Duodenal mucosa (tissue), 2 donors: ENCODE measurements at regions not wholly inside any gene's neighbourhood (a gene's known extent, or its start where the extent isn't known, plus 50 kb on each side); places are given as distances from the start of the nearest gene placed in this dataset.

Source experiments
- H3K27ac ChIP-seq: one replicate; pipeline ENCODE4 v1.7.0; 2013; ENCODE audit warnings: low read depth, low read length
- H3K27me3 ChIP-seq, 2 donors: one replicate each; pipeline ENCODE4 v1.7.0; 2013; ENCODE audit warnings: low read length in 2 of 2, control low read depth in 1 of 2; ENCODE audit not compliant: insufficient read depth in 2 of 2, control insufficient read depth in 1 of 2
- H3K36me3 ChIP-seq, 2 donors: one replicate each; pipeline ENCODE4 v1.7.0; 2013; ENCODE audit warnings: low read length in 2 of 2, control low read depth in 1 of 2; ENCODE audit not compliant: insufficient read depth in 2 of 2, control insufficient read depth in 1 of 2
- H3K4me1 ChIP-seq, 2 donors: one replicate each; pipeline ENCODE4 v1.7.0; 2013; ENCODE audit warnings: low read length in 2 of 2, control low read depth in 1 of 2; ENCODE audit not compliant: insufficient read depth in 2 of 2, control insufficient read depth in 1 of 2
- H3K4me3 ChIP-seq, 2 donors: one replicate each; pipeline ENCODE4 v1.7.0; 2013; ENCODE audit warnings: low read length in 2 of 2, low read depth in 1 of 2
- H3K9ac ChIP-seq, 2 donors: one replicate each; pipeline ENCODE4 v1.7.0; 2013; ENCODE audit warnings: low read length in 2 of 2, low read depth in 1 of 2
- H3K9me3 ChIP-seq, 2 donors: one replicate each; pipeline ENCODE4 v1.7.0; 2013; ENCODE audit warnings: low read length in 2 of 2, control low read depth in 1 of 2; ENCODE audit not compliant: control insufficient read depth in 1 of 2

DNA sequence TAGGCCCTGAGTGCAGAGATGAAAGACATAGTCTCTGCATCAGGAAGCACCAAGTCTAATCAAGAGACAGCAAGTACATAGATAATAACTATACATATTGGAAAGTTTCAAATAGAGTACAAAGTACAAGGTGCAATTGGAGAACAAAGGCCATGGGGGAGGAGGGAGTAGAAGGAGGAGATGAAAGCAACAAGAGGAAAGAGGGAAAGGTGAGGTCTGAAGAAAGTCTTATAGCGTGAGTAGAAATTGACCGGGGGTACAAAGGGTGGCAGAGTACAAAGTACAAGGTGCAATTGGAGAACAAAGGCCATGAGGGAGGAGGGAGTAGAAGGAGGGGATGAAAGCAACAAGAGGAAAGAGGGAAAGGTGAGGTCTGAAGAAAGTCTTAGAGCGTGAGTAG, 244.2 kb upstream of the JUN start:
- H3K36me3 ChIP-seq = no peaks in the 10 kb centered on the region
- no peaks in the 10 kb centered on the region for H3K27me3 ChIP-seq
- H3K4me1 ChIP-seq = peaks cover 13 to 21% of the 10 kb centered on the region in 2 donors
- H3K27ac ChIP-seq = no peak overlapping the region
- H3K9ac ChIP-seq = no peak overlapping the region
- H3K4me3 ChIP-seq = no peak overlapping the region
- no peaks in the 10 kb centered on the region for H3K9me3 ChIP-seq

DNA sequence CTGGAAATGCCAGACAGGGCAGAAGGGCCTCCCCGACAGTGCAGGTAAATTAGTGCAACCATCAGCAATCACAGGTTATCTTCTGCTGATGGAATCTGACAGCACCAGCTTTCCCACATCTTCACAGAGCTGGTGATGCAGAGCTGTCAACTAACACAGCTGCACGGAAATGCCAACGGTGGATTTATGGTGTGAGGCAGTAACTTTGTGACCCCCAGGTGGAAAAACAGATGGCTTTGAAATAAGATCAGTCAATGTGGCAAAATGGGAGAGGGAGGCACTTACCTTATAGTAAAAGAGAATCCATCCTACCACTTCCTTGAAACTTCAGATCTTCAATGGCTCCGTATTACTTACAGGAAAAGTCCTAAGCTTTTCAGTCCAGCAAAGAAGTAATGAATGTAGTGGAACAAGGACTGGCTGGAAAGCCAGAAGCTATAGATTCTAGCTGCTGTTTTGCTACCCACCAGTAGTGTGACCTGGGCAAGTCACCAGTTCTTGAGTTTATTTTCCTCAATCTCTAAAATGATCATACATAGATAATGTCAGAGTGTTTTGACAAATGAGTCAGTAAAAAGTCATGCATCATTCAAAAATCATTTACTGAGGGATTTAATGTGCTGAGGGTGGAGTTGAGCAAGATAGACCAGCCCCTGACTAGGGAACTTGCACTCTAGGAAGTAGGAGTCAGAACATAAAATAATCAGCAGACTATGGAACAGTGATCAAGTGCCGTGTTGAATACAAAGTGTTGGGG, 245.7 kb upstream of the JUN start:
- Histone ChIP-seq H3K27ac (no peak overlapping the region), H3K9ac (no peak overlapping the region), H3K9me3 (no peaks in the 10 kb centered on the region), H3K27me3 (no peaks in the 10 kb centered on the region), H3K4me3 (no peak overlapping the region), H3K4me1 (peaks cover 13 to 21% of the 10 kb centered on the region in 2 donors), H3K36me3 (no peaks in the 10 kb centered on the region)

DNA sequence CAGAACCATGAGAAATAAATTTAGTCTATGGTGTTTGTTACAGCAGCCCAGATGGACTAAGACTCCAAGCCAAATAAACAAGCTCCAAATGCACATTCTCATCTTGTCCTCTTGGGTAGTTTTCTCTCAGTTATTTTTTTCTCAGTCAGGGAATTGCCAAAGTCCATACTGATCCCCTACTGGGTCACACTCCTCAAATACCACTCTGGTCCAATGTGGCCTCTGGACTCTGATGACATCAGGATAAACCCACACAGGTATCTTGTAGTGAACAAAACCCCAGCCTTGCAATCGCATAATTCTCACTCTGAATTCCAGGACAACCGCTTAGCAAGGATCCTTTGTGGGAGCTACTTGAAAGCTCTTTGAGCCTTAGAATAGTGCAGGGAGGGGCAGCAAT, 248.4 kb upstream of the JUN start:
- no peaks in the 10 kb centered on the region for H3K36me3 ChIP-seq
- H3K9ac ChIP-seq = no peak overlapping the region
- no peak overlapping the region for H3K27ac ChIP-seq
- H3K27me3 ChIP-seq = no peaks in the 10 kb centered on the region
- no peak overlapping the region for H3K4me3 ChIP-seq
- H3K4me1 ChIP-seq = peaks cover 6 to 11% of the 10 kb centered on the region in 2 donors
- no peaks in the 10 kb centered on the region for H3K9me3 ChIP-seq

DNA sequence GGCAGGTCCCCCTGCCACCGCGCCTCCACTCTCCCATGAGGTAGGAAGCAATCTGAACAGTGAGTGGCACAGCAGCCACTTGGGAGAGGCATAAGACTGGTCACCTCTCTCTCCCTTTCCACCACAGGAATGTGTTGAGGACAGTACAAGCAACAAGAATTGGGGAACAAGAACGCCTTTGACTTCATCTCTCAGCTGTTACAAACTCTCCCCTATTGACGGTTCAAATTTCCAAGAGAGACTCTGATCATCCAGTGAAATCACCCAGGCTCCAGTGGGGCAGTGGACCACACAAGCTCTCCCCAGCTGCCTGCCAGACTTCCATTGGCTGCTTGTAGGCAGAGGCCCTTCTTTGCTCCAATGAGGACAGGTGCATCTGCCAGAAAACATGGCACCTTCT, 249.9 kb upstream of the JUN start:
- peaks cover 0 to 6% of the 10 kb centered on the region in 2 donors for H3K4me1 ChIP-seq
- no peak overlapping the region for H3K4me3 ChIP-seq
- no peak overlapping the region for H3K27ac ChIP-seq
- H3K9ac ChIP-seq = no peak overlapping the region
- no peaks in the 10 kb centered on the region for H3K36me3 ChIP-seq
- no peaks in the 10 kb centered on the region for H3K9me3 ChIP-seq
- H3K27me3 ChIP-seq = no peaks in the 10 kb centered on the region

DNA sequence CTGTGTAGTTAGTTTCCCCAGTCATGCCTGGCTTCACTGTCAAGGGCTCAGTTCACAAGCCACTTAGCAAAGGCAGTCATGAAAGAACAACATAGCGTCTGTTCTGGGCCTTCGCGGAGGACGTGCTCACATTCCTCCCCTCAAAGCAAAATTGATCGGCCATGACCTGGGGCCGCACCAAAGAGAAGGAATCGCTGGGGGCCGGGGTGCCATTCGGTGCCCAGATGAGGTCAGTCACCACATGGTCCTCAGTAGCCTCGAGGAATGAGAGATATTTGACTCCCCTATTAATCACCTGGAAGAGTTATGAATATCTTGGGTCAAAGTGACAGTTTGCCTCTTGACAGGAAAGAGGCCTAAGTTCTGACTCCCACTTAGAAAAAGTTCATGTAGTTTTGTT, 251.1 kb upstream of the JUN start:
- Histone ChIP-seq H3K27me3 (no peaks in the 10 kb centered on the region), H3K36me3 (no peaks in the 10 kb centered on the region), H3K27ac (no peak overlapping the region), H3K9me3 (no peaks in the 10 kb centered on the region), H3K4me1 (peaks cover 0 to 4% of the 10 kb centered on the region in 2 donors), H3K9ac (no peak overlapping the region), H3K4me3 (no peak overlapping the region)

DNA sequence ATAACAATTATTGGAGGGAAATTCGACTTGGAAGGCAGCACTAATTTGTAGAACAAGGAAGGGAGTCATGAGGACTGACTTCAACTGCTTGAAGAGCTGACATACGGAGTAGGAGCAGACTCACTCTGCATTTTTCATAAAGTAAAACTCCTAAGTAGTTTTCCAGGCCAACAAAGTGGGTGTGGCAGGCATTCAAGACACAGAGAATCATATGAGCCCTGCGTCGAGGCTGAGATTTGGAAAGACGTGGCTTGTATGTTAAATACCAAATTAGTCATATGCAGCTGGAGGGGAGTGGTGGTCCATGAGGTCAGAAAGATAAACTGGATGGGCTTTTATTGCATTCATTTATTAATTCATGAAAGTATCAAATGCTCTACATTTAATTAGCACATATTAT, 255.7 kb upstream of the JUN start:
- no peaks in the 10 kb centered on the region for H3K27me3 ChIP-seq
- H3K4me1 ChIP-seq = peaks cover 11 to 12% of the 10 kb centered on the region in 2 donors
- H3K27ac ChIP-seq = no peak overlapping the region
- no peaks in the 10 kb centered on the region for H3K36me3 ChIP-seq
- H3K4me3 ChIP-seq = no peak overlapping the region
- H3K9ac ChIP-seq = no peak overlapping the region
- H3K9me3 ChIP-seq = no peaks in the 10 kb centered on the region

DNA sequence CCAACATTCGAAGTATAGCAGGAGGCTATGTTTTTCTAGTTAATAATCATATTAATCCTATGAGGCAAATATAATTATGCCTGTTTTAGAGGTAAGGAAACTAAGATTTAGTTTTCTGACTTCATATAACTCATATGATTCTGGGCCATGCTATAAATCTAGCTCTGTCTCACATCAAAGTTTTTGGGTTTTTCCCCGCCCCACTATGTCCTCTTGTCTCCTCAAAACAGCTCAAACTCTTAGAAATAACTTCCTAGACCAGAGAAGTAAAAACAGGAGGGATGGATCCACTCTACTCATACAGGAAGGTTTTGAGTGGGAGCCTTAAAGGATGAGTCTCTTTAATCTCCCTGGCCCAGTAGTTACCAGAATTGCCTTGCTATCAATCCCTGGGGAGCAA, 256.4 kb upstream of the FGGY start:
- Histone ChIP-seq H3K4me1 (peaks cover 18% of the 10 kb centered on the region in 2 donors), H3K27me3 (no peaks in the 10 kb centered on the region), H3K4me3 (no peak overlapping the region), H3K36me3 (no peaks in the 10 kb centered on the region), H3K9me3 (no peaks in the 10 kb centered on the region), H3K9ac (no peak overlapping the region), H3K27ac (no peak overlapping the region)

DNA sequence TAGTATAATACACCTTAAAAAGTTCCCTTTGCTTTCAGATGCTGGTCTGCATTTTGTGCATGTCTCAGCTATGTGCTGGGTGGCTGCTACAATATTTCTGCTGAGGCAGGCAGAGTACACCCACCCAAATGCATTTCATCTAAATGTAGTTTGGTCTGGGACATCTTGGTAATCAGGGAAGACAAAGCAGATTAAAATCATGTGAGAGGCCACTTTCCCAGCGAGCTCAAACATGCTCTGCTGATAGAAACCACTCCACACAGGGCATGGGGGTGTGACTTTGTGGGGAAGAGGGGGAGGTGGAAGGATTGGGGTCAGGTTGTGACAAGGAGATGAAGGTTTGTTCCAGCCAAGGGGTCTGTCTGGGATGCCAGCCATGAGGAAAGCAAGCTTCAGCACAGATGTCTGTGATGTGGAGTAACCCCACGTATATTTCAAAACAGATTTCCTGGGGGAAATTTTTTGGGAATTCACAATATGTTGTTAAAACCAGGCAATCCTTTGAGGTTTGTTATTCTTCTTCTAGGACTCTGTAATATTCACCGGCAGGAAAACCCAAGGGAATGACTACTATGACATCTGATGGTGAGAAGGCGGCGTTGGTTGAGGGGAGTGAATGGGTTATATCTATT, 255.1 kb upstream of the FGGY start:
- Histone ChIP-seq H3K27me3 (no peaks in the 10 kb centered on the region), H3K27ac (no peak overlapping the region), H3K9me3 (no peaks in the 10 kb centered on the region), H3K9ac (no peak overlapping the region), H3K4me3 (no peak overlapping the region), H3K4me1 (peaks cover 27 to 28% of the 10 kb centered on the region in 2 donors), H3K36me3 (no peaks in the 10 kb centered on the region)

DNA sequence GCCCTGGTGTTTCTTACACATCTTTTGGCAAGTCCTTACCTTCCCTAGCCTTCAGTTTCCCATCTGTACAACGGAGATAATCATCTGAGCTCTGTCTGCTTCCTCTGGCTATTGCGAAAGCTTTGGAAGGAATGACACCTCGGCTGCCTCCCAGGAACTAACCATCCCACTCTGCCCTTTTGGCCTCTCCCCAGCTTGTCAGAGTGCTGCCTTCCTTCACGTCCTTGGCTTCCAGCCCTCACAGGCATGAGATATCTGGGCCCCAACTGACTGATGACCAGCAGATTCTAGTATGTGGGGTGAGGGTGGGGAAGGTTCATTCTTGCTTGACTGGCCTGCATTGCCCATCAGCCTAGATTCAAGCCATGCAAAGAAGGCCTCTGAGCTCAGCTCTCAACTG, 253.1 kb upstream of the FGGY start:
- no peak overlapping the region for H3K27ac ChIP-seq
- no peaks in the 10 kb centered on the region for H3K27me3 ChIP-seq
- H3K9me3 ChIP-seq = no peaks in the 10 kb centered on the region
- no peak overlapping the region for H3K9ac ChIP-seq
- no peaks in the 10 kb centered on the region for H3K36me3 ChIP-seq
- H3K4me1 ChIP-seq = peaks cover 33% of the 10 kb centered on the region in 2 donors
- no peak overlapping the region for H3K4me3 ChIP-seq

DNA sequence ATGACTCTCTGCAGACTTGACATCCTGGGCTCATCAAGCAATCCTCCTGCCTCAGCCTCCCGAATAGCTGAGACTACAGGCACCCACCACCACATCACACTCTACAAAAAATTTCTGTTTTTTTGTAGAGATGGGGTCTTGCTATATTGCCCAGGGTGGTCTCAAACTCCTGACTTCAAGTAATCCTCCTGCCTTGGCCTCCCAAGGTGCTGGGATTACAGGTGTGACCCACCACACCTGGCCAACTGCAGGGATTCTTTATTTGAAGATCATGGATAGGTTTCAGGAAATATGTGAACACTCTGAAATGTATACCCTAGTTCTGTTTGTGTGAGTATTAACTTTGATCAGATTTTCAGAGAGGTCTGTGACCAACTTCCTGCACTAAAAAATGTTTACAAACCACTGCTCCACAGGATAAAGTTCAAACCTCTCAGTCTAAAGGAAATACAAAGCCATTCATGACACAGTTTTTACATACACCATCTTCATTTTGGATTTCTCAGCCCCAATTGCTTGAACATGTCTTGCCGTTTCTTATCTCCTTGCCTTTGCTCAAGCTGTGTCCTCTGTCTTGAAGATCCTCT, 252.3 kb upstream of the FGGY start:
- Histone ChIP-seq H3K36me3 (no peaks in the 10 kb centered on the region), H3K27ac (no peak overlapping the region), H3K4me1 (peaks cover 33% of the 10 kb centered on the region in 2 donors), H3K9me3 (no peaks in the 10 kb centered on the region), H3K9ac (no peak overlapping the region), H3K4me3 (no peak overlapping the region), H3K27me3 (no peaks in the 10 kb centered on the region)
